ENCODE measurements at regions not wholly inside any gene's neighbourhood (a gene's known extent, or its start where the extent isn't known, plus 50 kb on each side); places are given as distances from the start of the nearest gene placed in this dataset.

DNA sequence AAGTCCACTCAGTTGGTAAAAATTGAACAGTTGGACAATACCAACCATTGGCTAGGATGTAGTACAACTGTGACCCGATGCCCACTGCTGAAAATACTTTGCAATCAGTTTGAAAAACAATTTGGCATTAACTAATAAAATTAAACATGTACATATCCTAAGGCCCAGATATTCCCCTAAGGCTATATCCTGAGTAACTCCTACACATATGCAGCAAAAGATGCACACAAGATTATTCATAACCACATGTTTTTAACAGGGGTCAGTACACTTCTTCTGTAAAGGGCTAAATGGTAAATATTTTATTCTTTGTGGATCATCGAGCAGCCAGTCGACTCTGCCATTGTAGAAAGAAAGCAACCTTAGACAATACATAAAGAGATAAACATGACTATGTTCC lies 116.3 kb downstream of the MEX3B start:
- no peak overlapping the region for H3K4me3 Mint-ChIP-seq (ENCODE audit: low read depth)
- peaks cover 5% of the 10 kb centered on the region for H3K4me1 Mint-ChIP-seq (ENCODE audit: low read depth)
- no peaks in the 10 kb centered on the region for H3K27me3 Mint-ChIP-seq
- H3K36me3 Mint-ChIP-seq (ENCODE audit: insufficient read depth) = peaks cover 3% of the 10 kb centered on the region
- no peaks in the 10 kb centered on the region for H3K9me3 Mint-ChIP-seq (ENCODE audit: low read depth)
- TF ChIP-seq, protein P1, sequence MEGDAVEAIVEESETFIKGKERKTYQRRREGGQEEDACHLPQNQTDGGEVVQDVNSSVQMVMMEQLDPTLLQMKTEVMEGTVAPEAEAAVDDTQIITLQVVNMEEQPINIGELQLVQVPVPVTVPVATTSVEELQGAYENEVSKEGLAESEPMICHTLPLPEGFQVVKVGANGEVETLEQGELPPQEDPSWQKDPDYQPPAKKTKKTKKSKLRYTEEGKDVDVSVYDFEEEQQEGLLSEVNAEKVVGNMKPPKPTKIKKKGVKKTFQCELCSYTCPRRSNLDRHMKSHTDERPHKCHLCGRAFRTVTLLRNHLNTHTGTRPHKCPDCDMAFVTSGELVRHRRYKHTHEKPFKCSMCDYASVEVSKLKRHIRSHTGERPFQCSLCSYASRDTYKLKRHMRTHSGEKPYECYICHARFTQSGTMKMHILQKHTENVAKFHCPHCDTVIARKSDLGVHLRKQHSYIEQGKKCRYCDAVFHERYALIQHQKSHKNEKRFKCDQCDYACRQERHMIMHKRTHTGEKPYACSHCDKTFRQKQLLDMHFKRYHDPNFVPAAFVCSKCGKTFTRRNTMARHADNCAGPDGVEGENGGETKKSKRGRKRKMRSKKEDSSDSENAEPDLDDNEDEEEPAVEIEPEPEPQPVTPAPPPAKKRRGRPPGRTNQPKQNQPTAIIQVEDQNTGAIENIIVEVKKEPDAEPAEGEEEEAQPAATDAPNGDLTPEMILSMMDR (IDR thresholded peaks at IDR 0.05; ENCODE audit: unreplicated experiment) = no peak
- DNase-seq (ENCODE audit: low spot score, unreplicated experiment) = no peak
- H3K27ac Mint-ChIP-seq = no peak overlapping the region

- TF ChIP-seq, protein P1 (IDR thresholded peaks at IDR 0.05; ENCODE audit: unreplicated experiment) = no peak
- Mint-ChIP-seq H3K36me3 (ENCODE audit: insufficient read depth) (peaks cover 5% of the 10 kb centered on the region), H3K9me3 (ENCODE audit: low read depth) (no peaks in the 10 kb centered on the region)
These were observed 118.8 kb downstream of the MEX3B start for GRCh38 chr15:81926981-81927380.

GRCh38 chr15:81924729-81925128 lies 121.1 kb downstream of the MEX3B start:
- Mint-ChIP-seq H3K27me3 (no peaks in the 10 kb centered on the region), H3K4me3 (ENCODE audit: low read depth) (no peak overlapping the region), H3K36me3 (ENCODE audit: insufficient read depth) (peaks cover 21% of the 10 kb centered on the region), H3K4me1 (ENCODE audit: low read depth) (no peaks in the 10 kb centered on the region), H3K27ac (no peak overlapping the region), H3K9me3 (ENCODE audit: low read depth) (peaks cover 17% of the 10 kb centered on the region)
- TF ChIP-seq, protein P1 (IDR thresholded peaks at IDR 0.05; ENCODE audit: unreplicated experiment) = no peak
- DNase-seq (ENCODE audit: low spot score, unreplicated experiment) = no peak

More at GRCh38 chr15:81926981-81927380, 118.8 kb downstream of the MEX3B start:
- no peak for DNase-seq (ENCODE audit: low spot score, unreplicated experiment)
- Mint-ChIP-seq H3K27me3 (no peaks in the 10 kb centered on the region), H3K4me1 (ENCODE audit: low read depth) (peaks cover 5% of the 10 kb centered on the region), H3K4me3 (ENCODE audit: low read depth) (no peak overlapping the region), H3K27ac (no peak overlapping the region)

DNA sequence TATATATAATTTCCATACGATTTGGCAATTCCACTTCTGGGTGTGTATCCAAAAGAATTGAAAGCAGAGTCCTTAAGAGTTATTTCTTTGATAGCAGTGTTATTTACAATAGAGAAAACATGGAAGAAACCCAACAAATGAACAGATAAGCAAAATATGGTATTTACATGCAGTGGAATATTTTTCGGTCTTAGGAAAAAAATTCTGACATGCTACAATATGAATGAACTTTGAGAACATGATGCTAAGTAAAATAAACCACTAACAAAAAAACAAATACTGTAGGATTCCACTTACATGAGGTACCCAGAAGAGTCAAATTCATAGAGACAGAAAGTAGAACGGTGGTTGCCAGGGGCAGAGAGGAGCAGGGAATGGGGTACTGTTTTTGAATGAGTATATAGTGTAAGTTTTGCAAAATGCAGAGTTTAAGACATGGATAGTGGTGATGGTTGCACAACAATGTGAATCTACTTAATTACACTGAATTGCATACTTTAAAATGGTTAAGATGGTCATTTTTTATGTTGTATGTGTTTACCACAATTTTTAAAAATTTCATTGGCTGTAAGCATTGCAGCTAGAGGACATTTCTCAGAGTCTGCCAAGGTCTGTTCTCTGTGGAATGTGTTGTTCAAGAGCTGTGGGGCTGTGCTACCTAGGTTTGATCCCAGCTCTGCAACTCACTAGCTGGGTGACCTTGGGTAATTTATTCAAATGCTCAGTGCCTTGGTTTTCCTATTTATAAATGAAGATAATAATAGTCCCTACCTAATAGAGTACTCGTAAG lies 122.1 kb downstream of the MEX3B start:
- Mint-ChIP-seq H3K27me3 (no peaks in the 10 kb centered on the region), H3K27ac (no peak overlapping the region), H3K4me1 (ENCODE audit: low read depth) (no peaks in the 10 kb centered on the region), H3K9me3 (ENCODE audit: low read depth) (peaks cover 17% of the 10 kb centered on the region), H3K4me3 (ENCODE audit: low read depth) (no peak overlapping the region), H3K36me3 (ENCODE audit: insufficient read depth) (peaks cover 28% of the 10 kb centered on the region)
- TF ChIP-seq, protein P1 (IDR thresholded peaks at IDR 0.05; ENCODE audit: unreplicated experiment) = no peak
- DNase-seq (ENCODE audit: low spot score, unreplicated experiment) = no peak

DNA sequence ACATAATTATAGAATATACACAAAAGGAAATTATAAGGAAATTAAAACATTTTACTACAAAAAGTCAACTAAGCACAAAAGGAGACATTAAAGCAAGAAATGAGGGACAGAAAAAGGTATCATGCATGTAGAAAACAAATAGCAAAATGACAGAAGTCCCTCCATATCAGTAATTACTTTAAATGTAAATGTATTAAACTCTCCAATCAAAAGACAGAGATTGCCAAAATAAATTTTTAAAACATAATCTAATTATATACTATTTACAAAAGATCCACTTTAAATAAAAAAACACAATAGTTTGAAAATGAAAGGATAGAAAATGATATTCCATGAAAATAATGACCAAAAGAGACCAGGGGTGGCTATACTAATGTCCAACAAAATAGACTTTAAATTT lies 123.7 kb downstream of the MEX3B start:
- no peak overlapping the region for H3K27ac Mint-ChIP-seq
- no peak for DNase-seq (ENCODE audit: low spot score, unreplicated experiment)
- H3K4me1 Mint-ChIP-seq (ENCODE audit: low read depth) = no peaks in the 10 kb centered on the region
- peaks cover 40% of the 10 kb centered on the region for H3K36me3 Mint-ChIP-seq (ENCODE audit: insufficient read depth)
- no peak overlapping the region for H3K4me3 Mint-ChIP-seq (ENCODE audit: low read depth)
- H3K27me3 Mint-ChIP-seq = no peaks in the 10 kb centered on the region
- TF ChIP-seq, protein P1 (IDR thresholded peaks at IDR 0.05; ENCODE audit: unreplicated experiment) = no peak
- H3K9me3 Mint-ChIP-seq (ENCODE audit: low read depth) = peaks cover 22% of the 10 kb centered on the region
